GM23338 (cell line): ENCODE measurements at regions not wholly inside any gene's neighbourhood (a gene's known extent, or its start where the extent isn't known, plus 50 kb on each side); places are given as distances from the start of the nearest gene placed in this dataset.

Source experiments
- ATAC-seq: fragments of 200-7000 bp; cut with Tn5 transposase; 3 replicates; pipeline ENCODE4 v1.9.1; 2020
- DNase-seq: peaks from one replicate; pipeline ENCODE4 v3.0.0-alpha.2; 2015; ENCODE audit warnings: low spot score
- H2AFZ ChIP-seq: fragments of 200-600 bp; sonication (generic); 2 replicates; pipeline ENCODE4 v1.8.0; 2016; ENCODE audit warnings: antibody characterized with exemption, mild to moderate bottlenecking, moderate library complexity
- H3F3A ChIP-seq: fragments of 200-600 bp; sonication (generic); replicated peaks from 2 replicates; pipeline ENCODE4 v1.8.0; 2017; ENCODE audit warnings: antibody characterized with exemption, mixed run types, low read depth
- H3K27ac ChIP-seq: fragments of 200-600 bp; sonication (generic); 2 replicates; pipeline ENCODE4 v1.6.1; 2016; ENCODE audit warnings: low read depth
- H3K27me3 ChIP-seq: fragments of 200-600 bp; sonication (generic); 2 replicates; pipeline ENCODE4 v1.8.0; 2016; ENCODE audit warnings: mild to moderate bottlenecking, mixed run types, moderate library complexity; ENCODE audit not compliant: insufficient read depth
- H3K36me3 ChIP-seq: fragments of 200-600 bp; sonication (generic); 2 replicates; pipeline ENCODE4 v1.8.0; 2016; ENCODE audit warnings: mild to moderate bottlenecking; ENCODE audit not compliant: insufficient read depth
- H3K4me1 ChIP-seq: fragments of 200-600 bp; sonication (generic); 2 replicates; pipeline ENCODE4 v1.8.0; 2016; ENCODE audit warnings: mild to moderate bottlenecking, moderate library complexity; ENCODE audit not compliant: insufficient read depth
- H3K4me2 ChIP-seq: fragments of 200-600 bp; sonication (generic); 2 replicates; pipeline ENCODE4 v1.7.1; 2017; ENCODE audit warnings: mixed run types
- H3K4me3 ChIP-seq: fragments of 200-600 bp; sonication (generic); 2 replicates; pipeline ENCODE4 v1.6.1; 2016; ENCODE audit warnings: mixed run types
- H3K79me2 ChIP-seq: fragments of 200-600 bp; sonication (generic); replicated peaks from 2 replicates; pipeline ENCODE4 v1.8.0; 2017; ENCODE audit warnings: mild to moderate bottlenecking; ENCODE audit not compliant: insufficient read depth
- H3K9me2 ChIP-seq: fragments of 200-600 bp; sonication (generic); 2 replicates; pipeline ENCODE4 v1.8.0; 2017; ENCODE audit not compliant: insufficient read depth
- H4K20me1 ChIP-seq: fragments of 200-600 bp; sonication (generic); replicated peaks from 2 replicates; pipeline ENCODE4 v1.8.0; 2017; ENCODE audit warnings: mild to moderate bottlenecking; ENCODE audit not compliant: insufficient read depth
- H3K27ac Mint-ChIP-seq: 2 replicates; pipeline ENCODE4 v1.8.0; 2020; ENCODE audit warnings: inconsistent platforms, mild to moderate bottlenecking, moderate library complexity, mixed read lengths
- H3K27me3 Mint-ChIP-seq: 3 replicates; pipeline ENCODE4 v1.8.0; 2022; ENCODE audit warnings: low read depth, mild to moderate bottlenecking, moderate library complexity, mixed read lengths, inconsistent platforms; ENCODE audit not compliant: insufficient read depth, poor library complexity
- H3K36me3 Mint-ChIP-seq: 3 replicates; pipeline ENCODE4 v1.8.0; 2021; ENCODE audit warnings: low read depth, mild to moderate bottlenecking, inconsistent platforms, moderate library complexity, mixed read lengths
- H3K4me1 Mint-ChIP-seq: 3 replicates; pipeline ENCODE4 v1.8.0; 2020; ENCODE audit warnings: mild to moderate bottlenecking, inconsistent platforms, mixed read lengths
- H3K4me3 Mint-ChIP-seq: 3 replicates; pipeline ENCODE4 v1.8.0; 2021; ENCODE audit warnings: moderate library complexity, mild to moderate bottlenecking, inconsistent platforms, mixed read lengths
- H3K9me3 Mint-ChIP-seq: 3 replicates; pipeline ENCODE4 v1.8.0; 2020; ENCODE audit warnings: moderate library complexity, mild to moderate bottlenecking, inconsistent platforms, mixed read lengths
- CREB1 ChIP-seq: fragments of 250-450 bp; sonication (Bioruptor Pico); IDR thresholded peaks from 2 replicates; pipeline ENCODE4 v1.5.0; 2020; ENCODE audit warnings: low read depth, mild to moderate bottlenecking, moderate library complexity
- CTCF ChIP-seq, 2 experiments: fragments of 200-600 bp in 1 of 2; sonication (generic) in 1 of 2; conservative IDR thresholded peaks; 2 replicates each; pipeline versions ENCODE4 v1.5.1 to v1.6.1; 2016 to 2017; ENCODE audit warnings: antibody characterized with exemption in 2 of 2, low read depth in 2 of 2, mild to moderate bottlenecking in 2 of 2, moderate library complexity in 1 of 2
- ETS1 ChIP-seq: IDR thresholded peaks from 2 replicates; pipeline ENCODE4 v1.6.1; 2016; ENCODE audit warnings: antibody characterized with exemption
- EZH2 ChIP-seq: fragments of 200-600 bp; sonication (generic); IDR thresholded peaks from one replicate; pipeline ENCODE4 v1.8.0; 2017; ENCODE audit warnings: antibody characterized with exemption, mild to moderate bottlenecking, low read depth; ENCODE audit not compliant: unreplicated experiment
- EZH2phosphoT487 ChIP-seq: fragments of 200-600 bp; sonication (generic); IDR thresholded peaks from one replicate; pipeline ENCODE4 v1.8.1; 2018; ENCODE audit warnings: antibody characterized with exemption; ENCODE audit not compliant: unreplicated experiment
- JUNB ChIP-seq: IDR thresholded peaks from one replicate; pipeline ENCODE4 v1.6.1; 2016; ENCODE audit warnings: antibody characterized with exemption; ENCODE audit not compliant: unreplicated experiment
- ZNF331 ChIP-seq: fragments of 250-450 bp; sonication (Bioruptor Pico); IDR thresholded peaks from 2 replicates; pipeline ENCODE4 v1.5.0; 2020; ENCODE audit warnings: low read depth, mild to moderate bottlenecking, moderate library complexity
- TF ChIP-seq, protein P1 (sequence below): fragments of 250-450 bp; sonication (Bioruptor Pico); IDR thresholded peaks from 2 replicates; pipeline ENCODE4 v1.5.0; 2020; ENCODE audit warnings: mild to moderate bottlenecking, moderate library complexity

DNA sequence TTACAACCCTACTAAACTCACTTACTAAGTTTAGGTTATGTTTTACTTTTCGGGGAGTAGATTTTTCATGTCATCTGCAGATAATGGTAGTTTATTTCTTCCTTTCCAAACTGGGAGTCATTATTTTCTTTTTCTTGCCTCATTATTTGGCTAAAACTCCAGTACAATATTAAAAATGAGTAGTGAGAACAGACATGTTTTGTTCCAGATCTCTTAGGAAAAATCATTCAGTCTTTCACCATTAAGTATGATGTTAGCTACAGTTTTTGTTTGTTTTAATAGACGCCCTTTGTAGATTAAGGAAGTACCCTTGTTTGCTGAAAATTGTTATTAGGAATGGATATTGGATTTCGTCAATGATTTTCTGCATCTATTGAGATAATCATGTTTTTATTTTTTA lies 472.0 kb upstream of the PAPPA start (continued):
- TF ChIP-seq ETS1, result no peak
- no peak for TF ChIP-seq EZH2phosphoT487
- TF ChIP-seq, protein P1, sequence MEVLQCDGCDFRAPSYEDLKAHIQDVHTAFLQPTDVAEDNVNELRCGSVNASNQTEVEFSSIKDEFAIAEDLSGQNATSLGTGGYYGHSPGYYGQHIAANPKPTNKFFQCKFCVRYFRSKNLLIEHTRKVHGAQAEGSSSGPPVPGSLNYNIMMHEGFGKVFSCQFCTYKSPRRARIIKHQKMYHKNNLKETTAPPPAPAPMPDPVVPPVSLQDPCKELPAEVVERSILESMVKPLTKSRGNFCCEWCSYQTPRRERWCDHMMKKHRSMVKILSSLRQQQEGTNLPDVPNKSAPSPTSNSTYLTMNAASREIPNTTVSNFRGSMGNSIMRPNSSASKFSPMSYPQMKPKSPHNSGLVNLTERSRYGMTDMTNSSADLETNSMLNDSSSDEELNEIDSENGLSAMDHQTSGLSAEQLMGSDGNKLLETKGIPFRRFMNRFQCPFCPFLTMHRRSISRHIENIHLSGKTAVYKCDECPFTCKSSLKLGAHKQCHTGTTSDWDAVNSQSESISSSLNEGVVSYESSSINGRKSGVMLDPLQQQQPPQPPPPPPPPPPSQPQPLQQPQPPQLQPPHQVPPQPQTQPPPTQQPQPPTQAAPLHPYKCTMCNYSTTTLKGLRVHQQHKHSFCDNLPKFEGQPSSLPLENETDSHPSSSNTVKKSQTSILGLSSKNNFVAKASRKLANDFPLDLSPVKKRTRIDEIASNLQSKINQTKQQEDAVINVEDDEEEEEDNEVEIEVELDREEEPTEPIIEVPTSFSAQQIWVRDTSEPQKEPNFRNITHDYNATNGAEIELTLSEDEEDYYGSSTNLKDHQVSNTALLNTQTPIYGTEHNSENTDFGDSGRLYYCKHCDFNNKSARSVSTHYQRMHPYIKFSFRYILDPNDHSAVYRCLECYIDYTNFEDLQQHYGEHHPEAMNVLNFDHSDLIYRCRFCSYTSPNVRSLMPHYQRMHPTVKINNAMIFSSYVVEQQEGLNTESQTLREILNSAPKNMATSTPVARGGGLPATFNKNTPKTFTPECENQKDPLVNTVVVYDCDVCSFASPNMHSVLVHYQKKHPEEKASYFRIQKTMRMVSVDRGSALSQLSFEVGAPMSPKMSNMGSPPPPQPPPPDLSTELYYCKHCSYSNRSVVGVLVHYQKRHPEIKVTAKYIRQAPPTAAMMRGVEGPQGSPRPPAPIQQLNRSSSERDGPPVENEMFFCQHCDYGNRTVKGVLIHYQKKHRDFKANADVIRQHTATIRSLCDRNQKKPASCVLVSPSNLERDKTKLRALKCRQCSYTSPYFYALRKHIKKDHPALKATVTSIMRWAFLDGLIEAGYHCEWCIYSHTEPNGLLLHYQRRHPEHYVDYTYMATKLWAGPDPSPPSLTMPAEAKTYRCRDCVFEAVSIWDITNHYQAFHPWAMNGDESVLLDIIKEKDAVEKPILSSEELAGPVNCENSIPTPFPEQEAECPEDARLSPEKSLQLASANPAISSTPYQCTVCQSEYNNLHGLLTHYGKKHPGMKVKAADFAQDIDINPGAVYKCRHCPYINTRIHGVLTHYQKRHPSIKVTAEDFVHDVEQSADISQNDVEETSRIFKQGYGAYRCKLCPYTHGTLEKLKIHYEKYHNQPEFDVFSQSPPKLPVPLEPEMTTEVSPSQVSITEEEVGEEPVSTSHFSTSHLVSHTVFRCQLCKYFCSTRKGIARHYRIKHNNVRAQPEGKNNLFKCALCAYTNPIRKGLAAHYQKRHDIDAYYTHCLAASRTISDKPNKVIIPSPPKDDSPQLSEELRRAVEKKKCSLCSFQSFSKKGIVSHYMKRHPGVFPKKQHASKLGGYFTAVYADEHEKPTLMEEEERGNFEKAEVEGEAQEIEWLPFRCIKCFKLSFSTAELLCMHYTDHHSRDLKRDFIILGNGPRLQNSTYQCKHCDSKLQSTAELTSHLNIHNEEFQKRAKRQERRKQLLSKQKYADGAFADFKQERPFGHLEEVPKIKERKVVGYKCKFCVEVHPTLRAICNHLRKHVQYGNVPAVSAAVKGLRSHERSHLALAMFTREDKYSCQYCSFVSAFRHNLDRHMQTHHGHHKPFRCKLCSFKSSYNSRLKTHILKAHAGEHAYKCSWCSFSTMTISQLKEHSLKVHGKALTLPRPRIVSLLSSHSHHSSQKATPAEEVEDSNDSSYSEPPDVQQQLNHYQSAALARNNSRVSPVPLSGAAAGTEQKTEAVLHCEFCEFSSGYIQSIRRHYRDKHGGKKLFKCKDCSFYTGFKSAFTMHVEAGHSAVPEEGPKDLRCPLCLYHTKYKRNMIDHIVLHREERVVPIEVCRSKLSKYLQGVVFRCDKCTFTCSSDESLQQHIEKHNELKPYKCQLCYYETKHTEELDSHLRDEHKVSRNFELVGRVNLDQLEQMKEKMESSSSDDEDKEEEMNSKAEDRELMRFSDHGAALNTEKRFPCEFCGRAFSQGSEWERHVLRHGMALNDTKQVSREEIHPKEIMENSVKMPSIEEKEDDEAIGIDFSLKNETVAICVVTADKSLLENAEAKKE (CRISPR knock-in tag), result no peak
- no peak for TF ChIP-seq ZNF331

- no peak for ATAC-seq
- Histone ChIP-seq H3K27ac (no peak overlapping the region), H3K9me2 (no peaks in the 10 kb centered on the region), H2AFZ (no peak overlapping the region), H3K79me2 (no peaks in the 10 kb centered on the region), H3K36me3 (no peaks in the 10 kb centered on the region), H3K27me3 (no peaks in the 10 kb centered on the region), H3K4me2 (no peak overlapping the region), H3K4me3 (no peak overlapping the region), H3K4me1 (no peaks in the 10 kb centered on the region), H3F3A (no peaks in the 10 kb centered on the region), H4K20me1 (no peaks in the 10 kb centered on the region)
- Mint-ChIP-seq H3K27me3 (no peaks in the 10 kb centered on the region), H3K4me3 (no peak overlapping the region), H3K4me1 (no peaks in the 10 kb centered on the region), H3K27ac (no peak overlapping the region), H3K9me3 (peaks cover 2% of the 10 kb centered on the region; the same call in 1 of the 3 replicates), H3K36me3 (no peaks in the 10 kb centered on the region)
- no peak for DNase-seq
- no peak for TF ChIP-seq CREB1
- TF ChIP-seq CTCF (conservative IDR thresholded peaks at IDR 0.05; ENCODE audit: low read depth in 2 of 2), result no peak
- no peak for TF ChIP-seq EZH2
- TF ChIP-seq EZH2phosphoT487, result no peak
- no peak for TF ChIP-seq JUNB
Observed at GRCh38 chr9:115686069-115686468, 467.5 kb upstream of the PAPPA start.
